ENCODE measurements at regions not wholly inside any gene's neighbourhood (a gene's known extent, or its start where the extent isn't known, plus 50 kb on each side); places are given as distances from the start of the nearest gene placed in this dataset.
"Not testable (repeated sequence)": the region's sequence is repeated elsewhere in the genome, so short reads cannot be mapped to it uniquely, and the experiment has no call there.

- TF ChIP-seq CTCF, POLR2A (IDR thresholded peaks at IDR 0.05): not testable (repeated sequence)
Observed at GRCh38 chr21:13984728-13985127, 226.0 kb downstream of the LIPI start.
